ENCODE measurements at regions not wholly inside any gene's neighbourhood (a gene's known extent, or its start where the extent isn't known, plus 50 kb on each side); places are given as distances from the start of the nearest gene placed in this dataset.

DNA sequence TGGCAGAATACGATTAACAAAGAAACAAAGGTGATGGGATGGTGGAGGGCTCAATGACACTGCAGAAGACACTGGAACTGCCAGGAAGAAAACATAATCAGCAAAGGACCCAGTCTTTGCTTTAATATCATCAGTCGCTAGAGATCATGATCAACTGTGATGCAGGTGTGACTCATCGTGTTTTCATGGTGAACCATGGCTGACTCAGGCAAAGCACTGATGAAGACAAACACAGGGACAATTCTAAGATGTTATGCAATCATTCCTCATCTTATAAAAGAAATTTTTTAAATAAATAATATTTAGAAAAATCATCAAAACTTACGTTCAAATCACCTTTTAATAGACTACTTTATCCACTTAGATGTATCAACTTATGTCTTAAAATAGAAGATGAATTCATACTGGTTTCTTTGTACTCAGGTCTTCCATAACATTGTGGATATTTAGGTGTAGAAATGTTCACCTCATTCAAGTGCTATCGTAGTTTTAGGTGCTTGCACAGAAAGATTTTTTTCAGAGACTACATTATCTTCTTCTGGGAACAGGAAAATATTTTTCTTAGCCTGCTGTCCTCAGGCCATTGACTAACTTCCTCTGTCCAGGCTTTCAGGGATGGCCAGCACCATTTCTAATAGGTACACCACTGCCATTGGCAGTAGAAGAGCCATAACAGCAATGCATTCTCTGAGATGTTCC is 673.4 kb upstream of the MEF2C start:
- H3K9me3 ChIP-seq (ENCODE audit: control insufficient read depth, insufficient read depth, low read length) = no peaks in the 10 kb centered on the region
- H3K27ac ChIP-seq (ENCODE audit: low read depth, low read length) = no peak overlapping the region
- WGBS (ENCODE audit: insufficient coverage) = no CpG with 5 or more reads among the region's 5 CpGs
- no peaks in the 10 kb centered on the region for H3K27me3 ChIP-seq (ENCODE audit: control insufficient read depth, insufficient read depth, low read length)
- H3K36me3 ChIP-seq (ENCODE audit: control insufficient read depth, insufficient read depth, low read length) = no peaks in the 10 kb centered on the region
- DNase-seq (ENCODE audit: low read depth in 4 of 6, low spot score in 6 of 6) = no peak
- no peaks in the 10 kb centered on the region for H3K4me1 ChIP-seq (ENCODE audit: control insufficient read depth, insufficient read depth, low read length)
- no peak overlapping the region for H3K4me3 ChIP-seq (ENCODE audit: low read depth, low read length)

DNA sequence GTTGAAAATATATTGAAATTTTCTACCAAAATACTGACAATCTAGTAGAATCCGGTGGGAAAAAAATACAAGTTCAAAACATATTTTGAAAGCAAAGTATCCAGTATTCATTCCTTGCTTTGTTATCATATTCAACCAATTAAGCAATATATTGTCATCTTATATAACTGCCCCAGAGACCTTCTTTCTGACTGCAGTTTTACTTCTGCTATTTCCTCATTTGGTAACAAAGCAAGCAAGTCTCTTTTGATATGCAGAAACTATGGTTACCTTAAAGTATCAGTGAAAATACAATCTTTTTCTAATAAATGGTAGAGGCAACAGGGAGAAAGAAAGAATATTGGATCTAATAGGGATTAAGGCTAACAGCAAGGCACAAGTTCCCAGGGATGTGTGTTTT is 663.7 kb upstream of the MEF2C start:
- Histone ChIP-seq H3K4me3 (ENCODE audit: low read depth, low read length) (no peak overlapping the region), H3K27me3 (ENCODE audit: control insufficient read depth, insufficient read depth, low read length) (no peaks in the 10 kb centered on the region), H3K36me3 (ENCODE audit: control insufficient read depth, insufficient read depth, low read length) (no peaks in the 10 kb centered on the region), H3K9me3 (ENCODE audit: control insufficient read depth, insufficient read depth, low read length) (no peaks in the 10 kb centered on the region), H3K27ac (ENCODE audit: low read depth, low read length) (no peak overlapping the region), H3K4me1 (ENCODE audit: control insufficient read depth, insufficient read depth, low read length) (no peaks in the 10 kb centered on the region)
- DNase-seq (ENCODE audit: low read depth in 4 of 6, low spot score in 6 of 6) = no peak
- WGBS (ENCODE audit: insufficient coverage) = no CpG with 5 or more reads among the region's 1 CpG

DNA sequence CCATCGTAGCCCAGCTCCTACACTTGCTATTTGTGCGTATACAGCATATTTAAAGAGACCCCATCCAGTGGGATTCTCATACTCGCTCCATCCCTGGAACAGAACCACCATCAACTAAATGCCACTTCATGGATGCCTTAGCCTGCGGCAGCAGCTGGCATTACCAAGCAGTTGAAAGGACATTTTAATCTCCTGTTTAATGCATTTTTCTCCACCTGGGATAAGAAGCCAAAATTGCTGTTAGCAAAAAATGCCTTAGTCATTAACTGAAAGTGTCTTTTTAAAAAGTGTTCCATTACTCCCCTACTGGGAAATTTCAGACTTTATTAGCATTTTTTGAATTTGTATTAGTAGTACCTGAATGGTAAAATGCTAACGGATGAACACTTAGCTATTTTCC is 662.6 kb upstream of the MEF2C start:
- Histone ChIP-seq H3K9me3 (ENCODE audit: control insufficient read depth, insufficient read depth, low read length) (no peaks in the 10 kb centered on the region), H3K36me3 (ENCODE audit: control insufficient read depth, insufficient read depth, low read length) (no peaks in the 10 kb centered on the region), H3K27ac (ENCODE audit: low read depth, low read length) (no peak overlapping the region), H3K27me3 (ENCODE audit: control insufficient read depth, insufficient read depth, low read length) (no peaks in the 10 kb centered on the region), H3K4me3 (ENCODE audit: low read depth, low read length) (no peak overlapping the region), H3K4me1 (ENCODE audit: control insufficient read depth, insufficient read depth, low read length) (no peaks in the 10 kb centered on the region)
- DNase-seq (ENCODE audit: low read depth in 4 of 6, low spot score in 6 of 6) = peak in 2 of 6 donors; percentile 51 to 77
- 72% methylated on average over 4 of the region's 5 CpGs for WGBS (ENCODE audit: insufficient coverage)

DNA sequence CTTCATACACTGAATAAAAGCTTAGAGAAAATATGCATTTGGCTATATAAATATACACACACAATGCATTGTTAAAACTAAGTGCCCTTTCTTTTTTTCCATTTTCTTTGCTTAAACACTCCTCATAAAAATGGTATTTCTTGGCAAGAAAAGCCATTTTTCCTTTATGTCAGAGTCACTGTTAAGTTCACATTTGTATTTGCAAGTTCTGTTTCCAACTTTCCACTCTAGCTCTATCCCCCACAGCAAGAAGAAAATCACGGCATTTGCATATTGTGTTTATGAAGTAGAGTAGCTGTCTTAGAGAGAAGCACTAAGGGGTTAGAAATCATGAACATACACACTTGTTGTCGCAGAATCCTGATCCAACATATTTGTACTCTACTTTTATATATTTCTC is 662.1 kb upstream of the MEF2C start:
- Histone ChIP-seq H3K4me1 (ENCODE audit: control insufficient read depth, insufficient read depth, low read length) (no peaks in the 10 kb centered on the region), H3K4me3 (ENCODE audit: low read depth, low read length) (no peak overlapping the region), H3K36me3 (ENCODE audit: control insufficient read depth, insufficient read depth, low read length) (no peaks in the 10 kb centered on the region), H3K27me3 (ENCODE audit: control insufficient read depth, insufficient read depth, low read length) (no peaks in the 10 kb centered on the region), H3K9me3 (ENCODE audit: control insufficient read depth, insufficient read depth, low read length) (no peaks in the 10 kb centered on the region), H3K27ac (ENCODE audit: low read depth, low read length) (no peak overlapping the region)
- 100% methylated on average over 1 of the region's 2 CpGs for WGBS (ENCODE audit: insufficient coverage)
- DNase-seq (ENCODE audit: low read depth in 4 of 6, low spot score in 6 of 6) = peak in 2 of 6 donors; percentile 2 to 24

DNA sequence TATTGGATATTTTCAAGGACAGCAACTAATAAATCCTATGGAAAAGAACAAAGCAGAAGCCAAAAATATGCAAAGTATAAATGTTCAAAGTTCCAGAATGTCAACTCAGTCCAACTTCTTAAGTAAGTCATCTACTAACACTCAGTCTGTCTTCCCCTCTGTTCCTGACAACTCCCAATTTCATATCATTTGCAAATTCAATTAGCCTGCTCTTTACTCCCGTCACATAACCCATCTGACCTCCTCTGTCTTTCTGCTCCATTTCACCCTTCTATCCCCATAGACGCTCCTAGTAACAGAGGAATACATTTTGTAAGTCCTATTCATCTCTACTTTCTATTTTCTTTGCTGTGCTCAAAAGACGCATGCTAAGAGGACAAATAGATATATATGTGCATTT is 659.8 kb upstream of the MEF2C start:
- H3K9me3 ChIP-seq (ENCODE audit: control insufficient read depth, insufficient read depth, low read length) = no peaks in the 10 kb centered on the region
- no peak overlapping the region for H3K27ac ChIP-seq (ENCODE audit: low read depth, low read length)
- DNase-seq (ENCODE audit: low read depth in 4 of 6, low spot score in 6 of 6) = no peak
- WGBS (ENCODE audit: insufficient coverage) = 83% methylated on average over 1 of the region's 3 CpGs
- H3K36me3 ChIP-seq (ENCODE audit: control insufficient read depth, insufficient read depth, low read length) = no peaks in the 10 kb centered on the region
- no peak overlapping the region for H3K4me3 ChIP-seq (ENCODE audit: low read depth, low read length)
- H3K27me3 ChIP-seq (ENCODE audit: control insufficient read depth, insufficient read depth, low read length) = no peaks in the 10 kb centered on the region
- H3K4me1 ChIP-seq (ENCODE audit: control insufficient read depth, insufficient read depth, low read length) = no peaks in the 10 kb centered on the region

DNA sequence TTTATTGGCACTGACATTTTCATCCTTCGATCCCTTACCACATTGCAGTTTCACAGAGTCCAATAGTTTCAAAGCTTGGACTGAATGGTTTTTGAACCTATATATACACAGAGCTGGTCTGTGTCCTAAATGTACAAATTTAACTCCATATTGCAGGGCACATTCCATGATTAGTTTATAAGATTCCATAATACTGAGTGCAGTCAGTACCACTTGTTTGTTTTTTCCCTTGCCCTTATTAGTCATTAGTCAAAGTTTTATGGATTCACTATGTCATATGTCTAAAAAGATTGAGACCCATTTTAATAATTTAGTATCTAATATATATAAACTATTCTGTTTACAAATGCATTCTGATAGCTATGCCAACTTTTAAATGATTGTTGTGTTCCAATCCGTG is 654.8 kb upstream of the MEF2C start:
- Histone ChIP-seq H3K4me3 (ENCODE audit: low read depth, low read length) (no peak overlapping the region), H3K27me3 (ENCODE audit: control insufficient read depth, insufficient read depth, low read length) (no peaks in the 10 kb centered on the region), H3K27ac (ENCODE audit: low read depth, low read length) (no peak overlapping the region), H3K36me3 (ENCODE audit: control insufficient read depth, insufficient read depth, low read length) (no peaks in the 10 kb centered on the region), H3K9me3 (ENCODE audit: control insufficient read depth, insufficient read depth, low read length) (no peaks in the 10 kb centered on the region), H3K4me1 (ENCODE audit: control insufficient read depth, insufficient read depth, low read length) (no peaks in the 10 kb centered on the region)
- no peak for DNase-seq (ENCODE audit: low read depth in 4 of 6, low spot score in 6 of 6)
- WGBS (ENCODE audit: insufficient coverage) = no CpG with 5 or more reads among the region's 2 CpGs

DNA sequence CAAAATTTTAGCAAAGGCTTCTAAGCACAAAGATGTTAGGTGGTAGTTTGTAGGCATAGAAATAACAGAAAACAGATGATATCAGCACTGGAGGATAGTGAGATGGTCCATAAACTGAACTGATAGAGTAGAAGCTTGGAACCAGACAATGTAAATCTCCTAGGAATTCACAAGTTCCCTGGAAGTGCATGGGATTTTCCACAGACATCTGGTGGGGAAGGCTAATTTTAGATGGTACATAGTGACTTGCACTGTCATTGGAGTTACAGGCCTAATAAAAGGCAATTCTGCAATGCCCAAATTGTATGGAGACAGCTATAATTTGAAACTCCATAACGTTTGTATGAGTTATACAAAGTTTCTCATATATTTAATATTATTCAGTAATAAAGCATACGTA is 653.0 kb upstream of the MEF2C start:
- no peaks in the 10 kb centered on the region for H3K36me3 ChIP-seq (ENCODE audit: control insufficient read depth, insufficient read depth, low read length)
- H3K27ac ChIP-seq (ENCODE audit: low read depth, low read length) = no peak overlapping the region
- no peak overlapping the region for H3K4me3 ChIP-seq (ENCODE audit: low read depth, low read length)
- H3K4me1 ChIP-seq (ENCODE audit: control insufficient read depth, insufficient read depth, low read length) = no peaks in the 10 kb centered on the region
- H3K27me3 ChIP-seq (ENCODE audit: control insufficient read depth, insufficient read depth, low read length) = no peaks in the 10 kb centered on the region
- DNase-seq (ENCODE audit: low read depth in 4 of 6, low spot score in 6 of 6) = no peak
- no peaks in the 10 kb centered on the region for H3K9me3 ChIP-seq (ENCODE audit: control insufficient read depth, insufficient read depth, low read length)
- no CpG with 5 or more reads among the region's 2 CpGs for WGBS (ENCODE audit: insufficient coverage)

DNA sequence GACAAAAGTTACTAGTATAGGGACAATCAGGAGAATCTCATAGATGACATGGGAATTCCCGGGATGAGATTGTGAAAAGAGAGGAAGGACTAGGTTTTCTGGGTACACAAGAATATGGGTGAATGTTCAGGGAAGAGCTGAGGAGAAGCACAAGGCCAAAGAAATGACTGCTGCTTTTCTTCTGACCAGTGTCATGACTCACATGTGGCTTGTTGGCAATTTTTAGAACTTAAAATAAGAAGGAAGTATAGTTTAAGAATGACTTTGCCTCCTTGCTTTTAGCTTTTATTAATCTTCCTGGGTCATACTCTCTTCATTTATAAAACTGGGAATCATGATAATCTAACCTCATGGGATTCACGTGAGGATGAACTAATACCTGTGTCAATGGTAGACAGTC is 652.4 kb upstream of the MEF2C start:
- DNase-seq (ENCODE audit: low read depth in 4 of 6, low spot score in 6 of 6) = no peak
- H3K4me1 ChIP-seq (ENCODE audit: control insufficient read depth, insufficient read depth, low read length) = no peaks in the 10 kb centered on the region
- H3K4me3 ChIP-seq (ENCODE audit: low read depth, low read length) = no peak overlapping the region
- WGBS (ENCODE audit: insufficient coverage) = 100% methylated on average over 2 of the region's 2 CpGs
- no peaks in the 10 kb centered on the region for H3K27me3 ChIP-seq (ENCODE audit: control insufficient read depth, insufficient read depth, low read length)
- no peaks in the 10 kb centered on the region for H3K36me3 ChIP-seq (ENCODE audit: control insufficient read depth, insufficient read depth, low read length)
- no peak overlapping the region for H3K27ac ChIP-seq (ENCODE audit: low read depth, low read length)
- H3K9me3 ChIP-seq (ENCODE audit: control insufficient read depth, insufficient read depth, low read length) = no peaks in the 10 kb centered on the region

DNA sequence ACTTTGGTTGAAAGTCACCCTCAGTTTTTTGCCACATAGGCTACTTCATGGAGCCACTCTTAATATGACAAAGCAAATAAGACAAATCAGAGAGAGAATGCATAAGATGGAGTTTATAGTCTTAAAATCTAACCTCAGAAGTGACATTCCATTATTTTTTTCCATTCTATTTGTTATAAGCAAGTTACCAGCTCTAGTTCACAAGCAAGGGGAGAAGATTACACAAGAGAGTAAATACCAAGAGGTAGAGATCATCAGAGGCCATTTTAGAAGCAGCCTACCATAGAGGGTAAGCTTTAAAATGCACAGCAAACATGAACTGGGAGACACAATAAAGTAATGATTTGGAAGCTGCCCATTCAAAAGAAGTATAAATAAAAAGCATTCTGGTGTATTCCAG is 651.3 kb upstream of the MEF2C start:
- DNase-seq (ENCODE audit: low read depth in 4 of 6, low spot score in 6 of 6) = no peak
- no peak overlapping the region for H3K27ac ChIP-seq (ENCODE audit: low read depth, low read length)
- H3K4me1 ChIP-seq (ENCODE audit: control insufficient read depth, insufficient read depth, low read length) = no peaks in the 10 kb centered on the region
- H3K36me3 ChIP-seq (ENCODE audit: control insufficient read depth, insufficient read depth, low read length) = no peaks in the 10 kb centered on the region
- no peak overlapping the region for H3K4me3 ChIP-seq (ENCODE audit: low read depth, low read length)
- no peaks in the 10 kb centered on the region for H3K9me3 ChIP-seq (ENCODE audit: control insufficient read depth, insufficient read depth, low read length)
- H3K27me3 ChIP-seq (ENCODE audit: control insufficient read depth, insufficient read depth, low read length) = no peaks in the 10 kb centered on the region

DNA sequence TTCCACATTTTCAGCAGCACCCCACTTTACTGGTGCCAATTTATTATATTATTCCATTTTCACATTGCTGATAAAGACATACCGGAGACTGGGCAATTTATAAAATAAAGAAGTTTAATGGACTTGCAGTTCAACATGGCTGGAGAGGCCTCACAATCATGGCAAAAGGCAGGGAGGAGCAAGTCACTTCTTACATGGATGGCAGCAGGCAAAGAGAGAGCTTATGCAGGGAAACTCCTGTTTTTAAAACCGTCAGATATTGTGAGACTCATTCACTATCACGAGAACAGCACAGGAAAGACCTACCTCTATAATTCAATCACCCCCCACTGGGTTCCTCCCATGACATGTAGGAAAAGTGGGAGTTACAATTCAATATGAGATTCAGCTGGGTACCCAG is 641.8 kb upstream of the MEF2C start:
- WGBS (ENCODE audit: insufficient coverage) = no CpG with 5 or more reads among the region's 3 CpGs
- no peaks in the 10 kb centered on the region for H3K27me3 ChIP-seq (ENCODE audit: control insufficient read depth, insufficient read depth, low read length)

More for the DNA sequence above, 641.8 kb upstream of the MEF2C start:
- Histone ChIP-seq H3K9me3 (ENCODE audit: control insufficient read depth, insufficient read depth, low read length) (no peaks in the 10 kb centered on the region), H3K4me3 (ENCODE audit: low read depth, low read length) (no peak overlapping the region), H3K36me3 (ENCODE audit: control insufficient read depth, insufficient read depth, low read length) (no peaks in the 10 kb centered on the region), H3K27ac (ENCODE audit: low read depth, low read length) (no peak overlapping the region), H3K4me1 (ENCODE audit: control insufficient read depth, insufficient read depth, low read length) (no peaks in the 10 kb centered on the region)
- DNase-seq (ENCODE audit: low read depth in 4 of 6, low spot score in 6 of 6) = no peak
